Panc1 (cell line): ENCODE measurements at regions not wholly inside any gene's neighbourhood (a gene's known extent, or its start where the extent isn't known, plus 50 kb on each side); places are given as distances from the start of the nearest gene placed in this dataset.

Source experiments
- CTCF ChIP-seq: fragments of 450-650 bp; IDR thresholded peaks from 2 replicates; pipeline ENCODE4 v1.5.1; 2017; ENCODE audit warnings: mild to moderate bottlenecking
- POLR2AphosphoS5 ChIP-seq: IDR thresholded peaks from 2 replicates; pipeline ENCODE4 v1.6.1; 2012; ENCODE audit warnings: mild to moderate bottlenecking, low read depth, low read length, moderate library complexity
- REST ChIP-seq, 2 experiments: IDR thresholded peaks; 2 replicates each; pipeline ENCODE4 v1.6.1; 2011 to 2012; ENCODE audit warnings: low read depth in 2 of 2, control low read depth in 1 of 2, low read length in 1 of 2, mild to moderate bottlenecking in 1 of 2, moderate library complexity in 1 of 2; ENCODE audit not compliant: insufficient read depth in 1 of 2
- SIN3A ChIP-seq: IDR thresholded peaks from 2 replicates; pipeline ENCODE4 v1.6.1; 2012; ENCODE audit warnings: low read depth, mild to moderate bottlenecking, low read length, moderate library complexity, borderline replicate concordance; ENCODE audit not compliant: insufficient read depth
- TCF7L2 ChIP-seq: IDR thresholded peaks from 2 replicates; pipeline ENCODE4 v1.6.1; 2011; ENCODE audit warnings: mild to moderate bottlenecking, low read depth, low read length, inconsistent platforms

- TF ChIP-seq CTCF, result no peak
- TF ChIP-seq POLR2AphosphoS5, result no peak
- no peak for TF ChIP-seq REST (IDR thresholded peaks at IDR 0.05; ENCODE audit: insufficient read depth in 1 of 2, low read depth in 2 of 2, low read length in 1 of 2)
- no peak for TF ChIP-seq TCF7L2
- TF ChIP-seq SIN3A, result no peak
Observed at GRCh38 chr17:34161690-34162089, 93.4 kb upstream of the CCL2 start.
